ENCODE measurements at regions not wholly inside any gene's neighbourhood (a gene's known extent, or its start where the extent isn't known, plus 50 kb on each side); places are given as distances from the start of the nearest gene placed in this dataset.
A peak's percentile ranks its signal among the peaks of the same experiment; 100 is the strongest.

- no peak for DNase-seq (ENCODE audit: low read depth in 2 of 2)
Observed at GRCh38 chr16:85291302-85292148, 179.3 kb upstream of the CIBAR2 start.

GRCh38 chr16:85293458-85293857, 181.2 kb upstream of the CIBAR2 start:
- no peak for DNase-seq (ENCODE audit: low read depth in 2 of 2)

GRCh38 chr16:85293904-85294642, 181.8 kb upstream of the CIBAR2 start:
- no peak for DNase-seq (ENCODE audit: low read depth in 2 of 2)

GRCh38 chr16:85294810-85295508, 182.7 kb upstream of the CIBAR2 start:
- DNase-seq (ENCODE audit: low read depth in 2 of 2) = no peak

GRCh38 chr16:85296859-85297660, 184.8 kb upstream of the CIBAR2 start:
- no peak for DNase-seq (ENCODE audit: low read depth in 2 of 2)

- DNase-seq (ENCODE audit: low read depth in 2 of 2) = no peak
Observed at GRCh38 chr16:85297881-85298280, 185.6 kb upstream of the CIBAR2 start.

GRCh38 chr16:85300406-85300968, 188.2 kb upstream of the CIBAR2 start:
- DNase-seq (ENCODE audit: low read depth in 2 of 2) = no peak

GRCh38 chr16:85301231-85301630, 189.0 kb upstream of the CIBAR2 start:
- DNase-seq (ENCODE audit: low read depth in 2 of 2) = no peak

GRCh38 chr16:85302018-85302847, 190.0 kb upstream of the CIBAR2 start:
- DNase-seq (ENCODE audit: low read depth in 2 of 2) = no peak

GRCh38 chr16:85302848-85303353, 190.6 kb upstream of the CIBAR2 start:
- DNase-seq (ENCODE audit: low read depth in 2 of 2) = no peak

GRCh38 chr16:85303354-85303883, 191.1 kb upstream of the CIBAR2 start:
- no peak for DNase-seq (ENCODE audit: low read depth in 2 of 2)

- DNase-seq (ENCODE audit: low read depth in 2 of 2) = no peak
Observed at GRCh38 chr16:85304337-85304736, 192.1 kb upstream of the CIBAR2 start.

GRCh38 chr16:85306071-85306792, 194.0 kb upstream of the CIBAR2 start:
- peak; percentile 34 to 44 for DNase-seq (ENCODE audit: low read depth in 2 of 2)

GRCh38 chr16:85306793-85307551, 194.7 kb upstream of the CIBAR2 start:
- no peak for DNase-seq (ENCODE audit: low read depth in 2 of 2)

- DNase-seq (ENCODE audit: low read depth in 2 of 2) = no peak
Observed at GRCh38 chr16:85307552-85308364, 195.5 kb upstream of the CIBAR2 start.

GRCh38 chr16:85308611-85309540, 196.6 kb upstream of the CIBAR2 start:
- DNase-seq (ENCODE audit: low read depth in 2 of 2) = no peak

All from fibroblast of skin of left quadriceps (primary cell).